Gastroesophageal sphincter (tissue), 3 donors: ENCODE measurements at regions not wholly inside any gene's neighbourhood (a gene's known extent, or its start where the extent isn't known, plus 50 kb on each side); places are given as distances from the start of the nearest gene placed in this dataset.

Source experiments
- POLR2A ChIP-seq, 2 donors: fragments of 450-650 bp; IDR thresholded peaks; one replicate each; pipeline ENCODE4 v1.6.1; 2017; ENCODE audit warnings: antibody characterized with exemption in 2 of 2, mild to moderate bottlenecking in 2 of 2, moderate library complexity in 1 of 2
- TF ChIP-seq, protein P1 (sequence below), 4 experiments: fragments of 200-600 bp in 2 of 4; fragments of 450-650 bp in 2 of 4; sonication (generic) in 1 of 4; IDR thresholded peaks; one replicate each; pipeline ENCODE4 v1.5.1; 2017 to 2019; ENCODE audit warnings: antibody characterized with exemption in 4 of 4, mild to moderate bottlenecking in 2 of 4, moderate library complexity in 2 of 4

DNA sequence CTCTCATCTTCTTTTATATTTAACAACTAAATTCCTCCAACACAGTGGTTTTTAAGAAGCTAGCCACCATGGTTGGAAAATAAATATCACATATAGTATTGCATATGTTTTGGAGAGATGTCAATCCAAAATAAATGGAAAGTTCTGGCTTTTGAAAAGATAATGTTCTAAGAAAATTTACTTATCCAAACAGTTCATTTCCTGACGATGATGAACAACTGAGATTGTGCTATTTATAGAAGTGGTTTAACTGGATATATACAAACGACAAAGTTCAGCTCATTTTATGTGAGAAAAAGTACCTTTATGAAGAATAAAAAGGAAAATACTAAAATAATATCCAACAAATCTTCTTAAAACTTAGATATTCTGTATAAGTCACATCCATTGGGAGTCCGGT lies 174.7 kb downstream of the MZT1 start:
- TF ChIP-seq, protein P1, sequence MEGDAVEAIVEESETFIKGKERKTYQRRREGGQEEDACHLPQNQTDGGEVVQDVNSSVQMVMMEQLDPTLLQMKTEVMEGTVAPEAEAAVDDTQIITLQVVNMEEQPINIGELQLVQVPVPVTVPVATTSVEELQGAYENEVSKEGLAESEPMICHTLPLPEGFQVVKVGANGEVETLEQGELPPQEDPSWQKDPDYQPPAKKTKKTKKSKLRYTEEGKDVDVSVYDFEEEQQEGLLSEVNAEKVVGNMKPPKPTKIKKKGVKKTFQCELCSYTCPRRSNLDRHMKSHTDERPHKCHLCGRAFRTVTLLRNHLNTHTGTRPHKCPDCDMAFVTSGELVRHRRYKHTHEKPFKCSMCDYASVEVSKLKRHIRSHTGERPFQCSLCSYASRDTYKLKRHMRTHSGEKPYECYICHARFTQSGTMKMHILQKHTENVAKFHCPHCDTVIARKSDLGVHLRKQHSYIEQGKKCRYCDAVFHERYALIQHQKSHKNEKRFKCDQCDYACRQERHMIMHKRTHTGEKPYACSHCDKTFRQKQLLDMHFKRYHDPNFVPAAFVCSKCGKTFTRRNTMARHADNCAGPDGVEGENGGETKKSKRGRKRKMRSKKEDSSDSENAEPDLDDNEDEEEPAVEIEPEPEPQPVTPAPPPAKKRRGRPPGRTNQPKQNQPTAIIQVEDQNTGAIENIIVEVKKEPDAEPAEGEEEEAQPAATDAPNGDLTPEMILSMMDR (IDR thresholded peaks at IDR 0.05), result no peak
- no peak for TF ChIP-seq POLR2A (IDR thresholded peaks at IDR 0.05)
